22Rv1 (cell line): ENCODE measurements at regions not wholly inside any gene's neighbourhood (a gene's known extent, or its start where the extent isn't known, plus 50 kb on each side); places are given as distances from the start of the nearest gene placed in this dataset.

ENCODE experiments used
- ZFX ChIP-seq: fragments of 450-650 bp; IDR thresholded peaks from 2 replicates; pipeline ENCODE4 v1.6.1; 2017; ENCODE audit warnings: antibody characterized with exemption, borderline replicate concordance
- TF ChIP-seq, protein P1 (sequence below): fragments of 450-650 bp; IDR thresholded peaks from 2 replicates; pipeline ENCODE4 v1.5.1; 2017; ENCODE audit warnings: mild to moderate bottlenecking

DNA sequence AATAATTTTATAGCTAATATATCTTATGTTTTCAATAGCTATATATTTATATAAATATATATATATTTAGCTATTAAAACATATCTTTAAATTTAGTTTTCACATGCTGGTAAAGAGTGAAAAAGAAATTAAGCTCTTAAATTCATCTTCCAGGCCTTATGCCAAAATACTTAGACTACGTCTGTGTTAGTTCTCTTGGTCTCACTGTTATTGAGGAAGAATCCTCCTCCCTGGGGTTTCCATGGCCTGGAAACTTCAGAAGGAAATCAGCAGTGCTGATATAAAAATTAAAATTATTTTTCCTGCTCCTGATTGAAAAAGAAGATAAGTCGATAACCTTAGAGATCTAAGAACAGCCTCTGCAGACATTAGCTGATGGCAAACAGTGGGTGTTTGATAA, 225.1 kb upstream of the LMCD1 start:
- TF ChIP-seq, protein P1, sequence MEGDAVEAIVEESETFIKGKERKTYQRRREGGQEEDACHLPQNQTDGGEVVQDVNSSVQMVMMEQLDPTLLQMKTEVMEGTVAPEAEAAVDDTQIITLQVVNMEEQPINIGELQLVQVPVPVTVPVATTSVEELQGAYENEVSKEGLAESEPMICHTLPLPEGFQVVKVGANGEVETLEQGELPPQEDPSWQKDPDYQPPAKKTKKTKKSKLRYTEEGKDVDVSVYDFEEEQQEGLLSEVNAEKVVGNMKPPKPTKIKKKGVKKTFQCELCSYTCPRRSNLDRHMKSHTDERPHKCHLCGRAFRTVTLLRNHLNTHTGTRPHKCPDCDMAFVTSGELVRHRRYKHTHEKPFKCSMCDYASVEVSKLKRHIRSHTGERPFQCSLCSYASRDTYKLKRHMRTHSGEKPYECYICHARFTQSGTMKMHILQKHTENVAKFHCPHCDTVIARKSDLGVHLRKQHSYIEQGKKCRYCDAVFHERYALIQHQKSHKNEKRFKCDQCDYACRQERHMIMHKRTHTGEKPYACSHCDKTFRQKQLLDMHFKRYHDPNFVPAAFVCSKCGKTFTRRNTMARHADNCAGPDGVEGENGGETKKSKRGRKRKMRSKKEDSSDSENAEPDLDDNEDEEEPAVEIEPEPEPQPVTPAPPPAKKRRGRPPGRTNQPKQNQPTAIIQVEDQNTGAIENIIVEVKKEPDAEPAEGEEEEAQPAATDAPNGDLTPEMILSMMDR: no peak
- TF ChIP-seq ZFX: no peak
